ENCODE measurements at regions not wholly inside any gene's neighbourhood (a gene's known extent, or its start where the extent isn't known, plus 50 kb on each side); places are given as distances from the start of the nearest gene placed in this dataset.

DNA sequence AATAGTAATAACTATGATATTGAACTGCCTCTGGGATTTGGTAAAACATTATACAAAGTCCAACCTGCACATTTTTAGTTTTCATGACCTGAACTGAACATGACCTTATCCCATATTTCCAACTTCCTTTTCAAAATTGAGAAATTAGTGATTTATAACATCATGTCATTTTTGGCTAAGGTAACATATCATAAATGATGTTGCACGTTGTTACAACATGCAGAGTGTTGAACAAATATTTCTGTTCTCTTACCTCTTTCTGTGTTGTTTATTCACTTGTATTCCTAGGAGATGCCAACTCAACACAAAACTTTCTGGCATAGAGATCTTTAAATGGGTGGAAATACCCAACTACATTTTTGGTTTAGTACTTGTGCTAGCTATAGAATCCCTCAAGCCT is 496.0 kb downstream of the SLC6A15 start:
- FAIRE-seq (no peak), DNase-seq (ENCODE audit: low read depth in 1 of 2, low spot score in 2 of 2) (no peak)
- ChIA-PET CTCF (ENCODE audit: partially characterized antibody) (no interaction called here), POLR2A (ENCODE audit: partially characterized antibody) (no interaction called here)
- Histone ChIP-seq H3K4me1 (replicated peaks in 1 of 4; ENCODE audit: control insufficient read depth in 3 of 4, insufficient read depth in 4 of 4, low read length in 3 of 4) (no peaks in the 10 kb centered on the region), H2BK12ac (ENCODE audit: low read depth, low read length) (no peak overlapping the region), H3K56ac (replicated peaks; ENCODE audit: insufficient read length, low read depth, low read length) (no peak overlapping the region), H2AFZ (ENCODE audit: low read length) (no peak overlapping the region), H4K20me1 (replicated peaks in 1 of 2; ENCODE audit: control insufficient read depth in 1 of 2, insufficient read depth in 2 of 2, low read length in 2 of 2) (no peaks in the 10 kb centered on the region), H3K79me1 (ENCODE audit: low read depth, low read length) (no peaks in the 10 kb centered on the region), H3K27me3 (replicated peaks in 1 of 4; ENCODE audit: control insufficient read depth in 3 of 4, extremely low read depth in 1 of 4, insufficient read depth in 3 of 4, low read length in 3 of 4) (no peaks in the 10 kb centered on the region), H2BK5ac (ENCODE audit: low read depth, low read length) (no peak overlapping the region), H2BK15ac (ENCODE audit: low read length) (no peak overlapping the region), H2BK120ac (replicated peaks; ENCODE audit: low read depth, low read length) (no peak overlapping the region), H3K9ac (replicated peaks in 1 of 4; ENCODE audit: extremely low read depth in 1 of 4, low read depth in 3 of 4, low read length in 3 of 4) (no peak overlapping the region), H3K18ac (ENCODE audit: extremely low read depth, low read length) (no peak overlapping the region), H4K91ac (replicated peaks; ENCODE audit: insufficient read length, low read length) (no peak overlapping the region), H2AK5ac (ENCODE audit: low read depth, low read length) (no peak overlapping the region), H3K23ac (ENCODE audit: insufficient read length) (no peak overlapping the region), H3K4ac (replicated peaks; ENCODE audit: insufficient read length, low read depth, low read length) (no peak overlapping the region), H3K4me2 (ENCODE audit: insufficient read depth in 1 of 2, low read depth in 2 of 2, low read length in 2 of 2) (no peak overlapping the region), H3K23me2 (ENCODE audit: low read depth, low read length) (no peaks in the 10 kb centered on the region), H4K5ac (ENCODE audit: insufficient read length, low read depth, low read length) (no peak overlapping the region), H3K79me2 (ENCODE audit: control insufficient read depth in 1 of 2, insufficient read depth in 2 of 2, low read length in 2 of 2) (no peaks in the 10 kb centered on the region), H2BK20ac (ENCODE audit: low read length) (no peak overlapping the region), H3K4me3 (ENCODE audit: extremely low read depth in 1 of 4, insufficient read depth in 2 of 4, low read depth in 3 of 4, low read length in 4 of 4) (no peak overlapping the region), H3K9me3 (ENCODE audit: insufficient read depth in 2 of 2, low read depth in 1 of 2, low read length in 1 of 2) (no peaks in the 10 kb centered on the region), H4K8ac (ENCODE audit: extremely low read depth, insufficient read depth, low read length) (no peak overlapping the region), H3K27ac (ENCODE audit: low read depth, low read length) (no peak overlapping the region), H3K36me3 (ENCODE audit: control insufficient read depth in 2 of 4, insufficient read depth in 4 of 4, low read length in 3 of 4) (no peaks in the 10 kb centered on the region), H3K14ac (ENCODE audit: insufficient read length) (no peak overlapping the region)
- 85% methylated on average over 1 of the region's 1 CpG; no CpG with 5 or more reads in 1 of the 2 experiments for WGBS, 2 experiments (ENCODE audit: extremely low coverage in 1 of 2, insufficient coverage in 1 of 2, insufficient read length in 1 of 2, insufficient replicate concordance in 2 of 2, low coverage in 1 of 2, low lambda C conversion rate in 2 of 2, missing lambda C conversion rate in 1 of 2)
- TF ChIP-seq RBBP5 (IDR thresholded peaks at IDR 0.05; ENCODE audit: borderline replicate concordance, low read depth, low read length) = no peak
- TF ChIP-seq, protein P1, sequence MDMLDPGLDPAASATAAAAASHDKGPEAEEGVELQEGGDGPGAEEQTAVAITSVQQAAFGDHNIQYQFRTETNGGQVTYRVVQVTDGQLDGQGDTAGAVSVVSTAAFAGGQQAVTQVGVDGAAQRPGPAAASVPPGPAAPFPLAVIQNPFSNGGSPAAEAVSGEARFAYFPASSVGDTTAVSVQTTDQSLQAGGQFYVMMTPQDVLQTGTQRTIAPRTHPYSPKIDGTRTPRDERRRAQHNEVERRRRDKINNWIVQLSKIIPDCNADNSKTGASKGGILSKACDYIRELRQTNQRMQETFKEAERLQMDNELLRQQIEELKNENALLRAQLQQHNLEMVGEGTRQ (IDR thresholded peaks at IDR 0.05; ENCODE audit: low read length) = no peak

Data from H1 (cell line).